GM18519 (cell line): ENCODE measurements at regions not wholly inside any gene's neighbourhood (a gene's known extent, or its start where the extent isn't known, plus 50 kb on each side); places are given as distances from the start of the nearest gene placed in this dataset.
"Not testable (repeated sequence)": the region's sequence is repeated elsewhere in the genome, so short reads cannot be mapped to it uniquely, and the experiment has no call there.

ENCODE experiments used
- ATAC-seq: cut with Tn5 transposase; IDR thresholded peaks from one replicate; pipeline ENCODE4 v1.9.1; 2021; ENCODE audit warnings: mild to moderate bottlenecking, moderate library complexity; ENCODE audit not compliant: unreplicated experiment, low FRiP score

DNA sequence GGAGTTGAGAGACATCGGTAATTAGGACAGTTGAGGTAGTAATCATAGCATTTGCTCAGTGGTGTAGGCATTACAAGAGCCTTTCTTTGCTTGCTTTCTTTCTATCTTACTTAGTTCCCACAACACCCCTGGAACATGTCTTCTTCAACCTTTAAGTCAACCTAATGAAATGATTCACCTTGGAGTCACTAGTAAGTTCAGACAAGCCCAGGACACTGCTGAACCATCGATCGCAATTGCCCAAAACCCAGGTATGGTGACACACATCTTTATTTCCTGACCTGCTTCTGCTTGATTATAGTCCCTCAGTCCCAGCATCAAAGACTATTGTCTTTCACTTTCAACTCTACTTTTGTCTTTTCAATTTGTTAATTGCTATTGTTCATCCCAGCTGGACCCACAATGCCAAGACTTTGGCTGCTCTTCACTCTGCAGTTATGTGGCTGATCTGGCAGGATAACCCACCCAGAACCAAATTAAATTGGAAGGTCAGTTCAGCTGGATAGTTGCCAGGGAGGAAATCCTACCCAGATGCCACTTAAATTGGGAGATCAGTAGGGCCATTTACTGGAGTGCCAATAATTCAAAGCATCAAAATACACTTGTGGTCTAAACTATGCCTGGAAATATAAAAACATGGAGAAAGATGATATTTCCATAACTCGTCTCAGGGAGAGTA lies 272.9 kb downstream of the RWDD3 start:
- no peak for ATAC-seq

DNA sequence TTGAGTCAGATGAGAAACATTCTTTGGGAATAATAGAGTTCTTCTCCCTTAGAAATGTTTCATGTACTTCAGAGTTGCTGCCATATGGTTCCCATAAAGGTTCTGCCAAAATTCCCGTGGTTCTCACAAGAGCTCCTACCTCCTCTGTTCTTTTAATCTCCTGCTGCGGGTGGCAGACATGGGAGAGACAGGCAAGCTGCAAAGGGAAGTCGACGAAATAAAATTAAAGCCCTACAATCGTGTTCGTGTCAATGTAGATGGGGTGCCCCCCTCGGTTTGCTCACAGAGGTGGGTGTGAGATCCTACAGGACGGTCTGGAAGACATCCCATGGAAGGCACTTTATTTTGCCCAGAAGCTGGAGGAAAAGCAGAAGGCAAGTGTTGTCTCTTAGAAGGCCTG lies 276.0 kb downstream of the RWDD3 start:
- ATAC-seq: no peak

DNA sequence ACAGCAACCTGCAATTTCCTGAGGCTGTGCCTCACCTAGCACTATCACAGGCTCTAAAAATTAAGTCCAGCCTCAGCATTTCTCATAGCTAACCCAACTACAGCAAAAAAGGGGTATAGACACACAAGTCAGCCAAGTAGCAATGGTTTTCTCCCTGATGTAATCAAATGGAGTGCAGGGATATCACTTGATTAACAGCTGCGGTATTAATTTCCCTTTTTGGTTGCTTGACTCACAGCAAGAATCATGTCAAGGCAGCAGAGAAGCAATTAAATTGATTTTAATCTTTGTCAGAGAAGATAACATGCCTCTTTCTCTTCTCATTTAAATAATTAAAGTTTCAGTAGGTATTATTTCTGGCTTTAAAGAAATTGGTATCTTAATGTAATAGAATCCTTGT lies 278.9 kb downstream of the RWDD3 start:
- no peak for ATAC-seq

DNA sequence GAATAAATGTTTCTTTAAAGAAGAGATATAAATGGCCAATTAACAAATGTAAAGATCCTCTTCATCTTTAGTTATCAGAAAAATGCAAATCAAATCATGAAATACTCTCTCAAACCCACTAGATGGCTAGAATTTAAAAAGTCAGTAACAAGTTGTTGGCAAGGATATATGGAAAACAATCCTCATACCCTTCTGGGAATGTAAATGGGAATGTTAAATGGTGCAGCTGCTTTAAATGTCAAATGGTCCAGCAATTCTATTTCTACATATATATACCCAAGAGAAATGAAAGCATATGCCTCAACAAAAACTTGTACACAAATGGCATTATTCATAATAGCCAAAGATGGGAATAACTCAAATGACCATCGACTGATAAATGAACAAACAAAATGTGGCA lies 283.5 kb downstream of the RWDD3 start:
- no peak for ATAC-seq

DNA sequence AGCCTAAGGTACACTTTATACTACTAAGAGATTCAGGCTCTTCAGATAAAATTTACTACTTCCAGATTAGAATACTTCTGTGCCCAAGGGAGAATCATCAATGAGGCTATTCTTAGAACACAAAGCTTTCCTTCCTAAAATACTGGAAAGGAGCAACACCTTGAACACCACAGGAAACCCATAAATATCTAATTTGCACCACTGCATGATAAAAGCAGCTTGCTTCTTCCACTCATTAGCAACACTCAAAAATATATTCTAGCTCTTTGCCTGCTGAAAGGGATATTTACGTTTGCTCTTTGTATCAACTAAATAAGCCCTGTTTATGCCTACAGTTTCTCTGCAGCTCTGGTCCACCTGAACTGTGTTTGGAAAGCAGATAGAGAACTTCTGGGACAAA lies 284.3 kb downstream of the RWDD3 start:
- no peak for ATAC-seq

DNA sequence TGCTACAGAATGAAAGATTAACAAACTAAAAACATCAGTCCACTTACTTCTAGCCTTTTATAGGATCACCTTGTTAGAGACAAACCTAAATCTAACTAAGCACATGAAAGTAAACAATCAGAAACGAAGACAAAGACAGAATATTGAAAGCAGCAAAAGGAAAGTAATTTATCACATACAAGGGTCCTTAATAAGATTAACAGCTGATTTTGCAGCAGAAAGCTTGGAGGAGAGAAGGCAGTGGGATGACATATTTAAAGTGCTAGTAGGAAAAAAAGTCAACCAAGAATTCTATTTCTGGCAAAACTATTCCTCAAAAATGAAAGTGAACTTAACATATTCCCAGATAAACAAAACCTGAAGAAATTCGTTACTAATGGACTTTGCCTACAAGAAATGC lies 286.4 kb downstream of the RWDD3 start:
- ATAC-seq: no peak

DNA sequence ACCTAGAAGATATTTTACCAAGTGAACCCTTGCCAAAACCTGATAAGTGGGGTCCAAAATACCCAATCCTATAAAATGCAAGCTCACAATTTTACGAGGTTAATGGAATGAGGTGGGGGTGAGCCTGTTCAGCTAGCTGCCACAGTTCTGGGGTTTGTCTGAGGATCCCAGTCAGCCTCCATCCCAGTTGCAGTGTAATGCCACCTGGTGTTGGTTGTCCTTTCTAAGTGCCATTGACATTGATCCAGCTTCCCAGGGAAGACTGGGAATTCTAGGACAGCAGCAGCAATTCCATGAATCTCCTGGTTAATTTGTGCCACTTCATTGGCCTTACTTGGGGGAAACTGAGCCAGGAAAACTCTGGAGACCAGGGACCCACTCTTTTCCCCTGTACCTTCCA lies 298.3 kb downstream of the RWDD3 start:
- ATAC-seq: no peak

DNA sequence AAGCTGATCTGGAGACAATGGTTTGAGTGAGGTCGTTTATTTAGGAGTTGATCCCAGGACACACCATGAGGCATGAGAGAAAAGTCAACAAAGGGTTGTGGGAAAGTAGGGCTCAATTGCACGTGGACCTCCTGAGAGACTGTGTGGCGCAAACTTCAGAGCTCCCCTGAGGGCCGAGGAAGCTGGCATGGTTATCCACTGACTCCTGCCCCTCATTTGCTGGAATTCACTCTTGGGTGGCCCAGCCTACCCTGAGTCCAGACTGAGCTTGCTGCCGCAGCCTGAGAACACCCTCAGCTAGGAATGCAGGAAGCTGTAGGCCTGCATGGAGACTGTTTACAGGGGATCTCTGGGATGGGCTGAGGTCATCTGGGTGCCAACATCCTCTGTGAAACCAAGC lies 301.0 kb downstream of the RWDD3 start:
- ATAC-seq: no peak

DNA sequence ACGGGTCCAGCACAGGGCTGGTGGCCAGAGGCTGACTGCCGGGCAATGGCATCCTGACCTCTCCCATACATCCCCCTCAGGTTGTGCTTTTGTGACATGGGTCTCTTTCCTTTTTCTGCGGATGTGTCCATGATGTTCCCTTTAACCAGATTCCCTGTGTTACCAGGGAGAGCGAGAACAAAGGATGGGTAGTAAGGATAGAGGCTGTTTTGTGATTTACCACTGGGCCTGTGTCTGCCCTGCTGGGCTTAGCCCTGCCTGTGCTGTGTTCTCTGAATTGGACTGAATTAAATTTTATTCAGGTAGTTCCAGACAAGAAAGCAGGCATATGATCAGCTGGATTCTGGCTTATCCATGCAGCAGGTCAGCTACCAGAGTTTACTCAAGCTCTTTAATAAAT lies 301.6 kb downstream of the RWDD3 start:
- ATAC-seq: no peak

DNA sequence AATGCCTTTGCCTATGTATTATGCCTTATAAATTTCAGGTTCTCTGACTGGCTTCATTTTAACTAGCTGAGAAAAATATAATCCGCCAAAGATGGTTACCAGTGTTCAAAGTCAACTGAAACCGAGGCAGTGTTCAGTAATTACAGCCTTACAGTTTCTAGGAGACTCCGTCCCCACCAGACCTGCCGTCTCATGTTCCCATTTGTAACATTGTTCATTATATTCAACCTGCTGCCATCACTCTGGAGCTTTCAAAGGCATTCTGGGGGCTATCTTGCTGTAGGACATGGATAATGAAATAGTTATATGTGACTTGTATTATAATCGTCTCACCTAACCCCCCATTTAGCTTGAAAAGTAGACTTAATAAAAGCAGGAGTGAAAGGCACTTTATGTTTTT lies 302.5 kb downstream of the RWDD3 start:
- ATAC-seq: no peak

DNA sequence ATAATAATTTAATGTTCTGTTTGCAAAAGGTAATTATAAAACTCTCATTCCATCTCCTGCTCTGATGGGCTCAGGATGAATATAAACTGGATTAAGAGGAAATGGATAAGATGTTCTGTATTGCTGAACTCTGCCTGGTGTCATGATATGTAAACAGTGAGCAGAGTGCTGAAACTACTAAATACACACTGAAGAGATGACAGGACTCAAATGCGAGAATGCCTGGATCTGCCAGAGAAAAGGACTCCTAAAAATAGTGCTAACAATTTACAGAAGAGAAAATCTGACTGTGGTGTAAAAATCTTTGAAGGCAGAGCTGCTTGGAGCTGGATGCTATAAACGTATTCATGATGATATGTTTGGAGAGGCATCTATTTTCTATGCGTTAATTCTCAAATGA lies 303.2 kb downstream of the RWDD3 start:
- no peak for ATAC-seq

DNA sequence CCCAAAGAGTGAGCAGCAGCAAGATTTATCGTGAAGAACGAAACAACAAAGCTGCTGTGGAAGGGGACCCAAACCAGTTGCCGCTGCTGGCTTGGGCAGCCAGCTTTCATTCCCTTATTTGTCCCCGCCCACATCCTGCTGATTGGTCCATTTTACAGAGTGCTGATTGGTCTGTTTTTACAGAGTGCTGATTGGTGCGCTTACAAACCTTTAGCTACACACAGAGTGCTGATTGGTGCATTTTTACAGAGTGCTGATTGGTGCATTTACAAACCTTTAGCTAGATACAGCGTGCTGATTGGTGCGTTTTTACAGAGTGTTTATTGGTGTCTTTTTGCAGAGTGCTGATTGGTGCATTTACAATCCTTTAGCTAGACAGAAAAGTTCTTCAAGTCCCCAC lies 304.2 kb downstream of the RWDD3 start:
- ATAC-seq: not testable (repeated sequence)

DNA sequence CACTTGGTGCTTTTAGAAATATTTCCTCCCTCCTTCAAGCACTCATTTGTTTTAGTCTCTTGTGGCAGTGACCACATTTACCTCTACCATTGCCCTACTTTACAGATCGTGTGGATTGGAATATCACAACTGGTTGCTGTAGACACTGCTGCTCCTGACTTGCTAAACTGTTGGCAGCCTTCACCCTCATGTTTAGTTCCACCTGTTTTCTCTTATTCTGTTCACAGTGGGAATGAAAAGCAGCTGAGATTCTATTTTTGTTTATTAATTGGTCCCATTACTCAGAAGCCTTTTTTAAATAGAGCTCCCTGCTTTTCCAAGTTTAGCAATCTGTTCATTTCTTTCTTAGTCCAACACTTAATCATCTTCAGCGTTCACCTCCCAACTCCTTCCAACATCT lies 308.9 kb downstream of the RWDD3 start:
- ATAC-seq: no peak

DNA sequence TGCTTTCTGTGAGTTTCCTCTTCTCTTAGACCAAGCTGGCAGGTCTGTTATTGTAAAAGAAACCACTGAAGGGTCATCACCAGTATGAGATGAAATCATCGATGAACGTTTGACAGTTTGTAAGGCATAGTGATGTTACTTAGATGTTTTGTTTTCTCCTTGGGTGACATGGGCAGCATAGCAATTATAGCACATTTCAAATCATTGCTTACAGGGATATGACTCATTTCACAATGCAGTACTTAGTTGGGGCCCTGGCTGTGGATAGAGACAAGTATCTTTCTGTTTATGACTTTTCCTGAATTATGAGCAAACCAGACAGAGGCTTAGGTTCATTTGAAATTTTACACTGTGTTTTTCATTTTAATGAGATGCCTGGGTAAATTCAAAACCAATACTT lies 313.0 kb downstream of the RWDD3 start:
- ATAC-seq: no peak

DNA sequence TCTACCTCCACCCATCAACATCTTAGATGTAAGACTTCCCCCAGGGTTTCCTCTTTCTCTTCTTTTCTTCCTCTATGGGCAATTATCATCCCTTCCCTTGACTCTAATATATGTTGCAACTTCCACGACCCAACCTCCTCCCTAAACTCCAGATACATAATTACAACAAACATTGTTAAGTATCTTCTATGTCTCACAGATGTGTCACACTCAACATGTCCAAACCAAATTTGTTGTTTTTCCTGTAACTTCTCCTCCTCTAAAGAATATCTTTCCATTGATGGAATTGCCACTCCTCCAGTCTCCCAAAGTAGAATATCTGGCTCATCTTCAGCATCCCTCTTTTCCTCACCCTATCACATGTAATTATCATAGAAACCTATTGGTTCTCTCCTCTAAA lies 314.2 kb downstream of the RWDD3 start:
- no peak for ATAC-seq

DNA sequence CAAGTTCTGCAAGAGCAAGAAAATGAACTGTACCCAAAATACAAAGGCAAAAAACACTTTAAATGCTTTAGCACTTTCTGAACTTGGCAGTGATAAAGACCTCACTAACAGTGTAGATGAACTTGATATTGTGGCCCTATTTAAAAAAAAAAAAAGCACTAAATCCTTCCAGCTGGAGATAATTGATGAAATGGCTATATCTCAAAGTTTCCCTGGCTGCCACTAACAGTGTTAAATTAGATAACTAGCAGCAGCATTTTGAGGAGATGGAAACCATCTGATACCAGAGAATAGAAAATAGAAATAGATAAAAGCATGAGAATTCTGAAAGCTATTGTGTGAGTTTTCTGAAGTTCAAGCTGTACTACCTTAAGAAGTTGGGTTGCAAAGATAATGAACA lies 317.2 kb downstream of the RWDD3 start:
- no peak for ATAC-seq

DNA sequence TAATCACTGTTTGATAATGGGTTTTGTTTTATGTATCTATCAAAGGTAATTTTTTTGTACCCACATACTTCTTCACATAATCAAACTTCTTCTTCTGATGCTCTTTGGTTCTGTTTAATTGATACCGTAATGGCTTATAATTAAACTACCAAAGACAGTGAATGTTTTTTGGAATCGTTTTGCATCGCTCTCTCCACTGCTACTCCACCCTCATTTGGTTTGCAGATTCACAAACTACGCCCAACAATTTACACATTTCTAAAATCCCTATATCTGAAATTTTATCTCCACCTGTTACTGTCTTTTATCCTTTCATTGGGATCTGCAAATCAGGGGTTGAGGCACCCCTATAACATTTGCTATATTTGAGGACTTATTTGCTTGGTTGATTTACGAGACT lies 319.6 kb downstream of the RWDD3 start:
- ATAC-seq: no peak

DNA sequence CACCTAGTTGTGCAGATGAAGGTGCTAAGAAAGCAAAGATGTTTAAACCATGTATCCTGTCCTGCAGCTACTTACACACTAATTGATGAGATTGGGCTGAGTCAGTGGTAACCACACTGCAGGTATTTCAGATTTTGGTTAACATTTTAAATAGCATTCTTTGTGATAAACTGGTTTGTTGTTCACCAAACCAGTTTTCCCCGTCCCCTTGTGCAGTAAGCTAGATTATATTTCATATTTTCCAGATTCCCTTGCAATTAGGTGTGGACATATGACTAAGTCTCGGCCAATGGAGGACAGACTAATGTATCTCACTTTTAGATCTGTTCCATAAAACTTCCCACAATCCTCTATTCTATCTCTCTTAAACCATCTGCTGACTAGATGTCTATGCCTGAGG lies 320.4 kb downstream of the RWDD3 start:
- no peak for ATAC-seq

DNA sequence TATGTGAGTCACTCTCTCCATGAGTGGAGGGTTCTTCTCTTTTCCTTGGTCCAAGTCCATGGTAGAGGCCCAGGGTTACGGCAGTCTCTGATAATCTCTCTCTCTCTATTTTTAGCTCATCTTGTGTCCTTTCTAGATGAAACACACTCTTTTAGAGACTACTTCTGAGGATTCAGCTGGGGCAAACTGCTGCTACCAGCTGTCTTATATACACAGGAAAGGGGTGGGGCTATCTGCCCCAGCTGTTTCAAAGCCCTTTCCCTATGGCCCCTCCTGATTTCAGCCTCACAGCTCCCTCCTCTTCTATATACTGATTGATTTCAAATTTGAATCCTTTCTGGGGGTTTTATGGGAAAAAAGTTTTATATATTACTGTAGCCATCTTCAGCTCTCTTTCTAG lies 324.8 kb downstream of the RWDD3 start:
- no peak for ATAC-seq

DNA sequence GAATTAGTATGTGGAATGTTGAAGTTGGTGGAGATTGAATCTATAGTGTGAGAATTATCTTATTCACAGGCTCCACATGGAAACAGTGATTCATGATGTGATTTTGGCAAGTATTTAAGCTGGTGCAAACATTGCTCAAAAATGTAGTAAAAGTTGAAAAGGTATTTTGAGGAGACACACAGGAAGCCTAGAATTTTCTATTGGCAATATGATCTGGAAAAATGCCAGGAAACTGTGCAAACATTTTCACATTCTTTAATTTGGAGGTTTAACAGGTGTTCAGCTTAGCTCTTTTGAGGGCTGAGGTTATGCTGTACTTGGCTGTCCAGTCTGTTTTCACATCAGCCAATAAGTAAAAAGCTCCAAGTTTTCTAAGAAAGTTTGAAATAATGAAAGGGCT lies 327.3 kb downstream of the RWDD3 start:
- ATAC-seq: no peak

DNA sequence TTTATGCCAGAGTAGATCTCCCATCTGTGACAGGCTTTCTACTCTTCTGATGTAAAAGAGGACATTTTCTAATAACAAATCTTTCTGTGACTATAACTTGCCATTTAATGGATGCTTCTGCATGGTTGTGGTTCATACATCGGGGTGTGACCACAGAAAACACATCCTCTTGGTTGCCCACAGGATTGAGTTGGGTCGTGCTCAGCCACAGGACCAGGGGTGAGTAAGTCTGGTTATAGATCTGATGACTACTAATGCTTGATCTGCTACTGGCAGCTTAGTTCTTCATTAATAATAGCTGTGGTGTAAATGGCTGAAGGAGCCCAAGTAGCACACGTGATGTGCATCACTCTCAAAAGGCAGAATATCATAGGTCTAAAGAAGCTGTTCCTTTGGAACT lies 328.2 kb downstream of the RWDD3 start:
- ATAC-seq: no peak

DNA sequence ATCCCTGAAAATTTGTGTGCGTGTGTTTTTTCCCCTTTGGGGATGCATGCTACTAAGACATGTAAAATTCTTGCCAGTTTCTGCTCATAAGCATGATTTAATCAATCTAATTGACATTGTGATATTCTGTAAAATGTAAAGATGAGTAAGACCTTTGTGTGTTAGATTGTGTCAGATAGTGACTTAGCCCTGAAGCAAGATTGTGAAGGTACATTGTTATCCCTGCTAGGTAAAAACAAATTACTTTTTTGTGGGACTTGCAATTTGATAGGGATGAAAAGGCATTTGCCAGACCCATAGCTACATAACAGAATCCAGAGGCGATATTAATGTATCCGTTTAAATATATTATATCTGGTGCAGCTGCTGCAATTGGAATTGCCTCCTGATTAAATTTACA lies 338.0 kb downstream of the RWDD3 start:
- no peak for ATAC-seq

DNA sequence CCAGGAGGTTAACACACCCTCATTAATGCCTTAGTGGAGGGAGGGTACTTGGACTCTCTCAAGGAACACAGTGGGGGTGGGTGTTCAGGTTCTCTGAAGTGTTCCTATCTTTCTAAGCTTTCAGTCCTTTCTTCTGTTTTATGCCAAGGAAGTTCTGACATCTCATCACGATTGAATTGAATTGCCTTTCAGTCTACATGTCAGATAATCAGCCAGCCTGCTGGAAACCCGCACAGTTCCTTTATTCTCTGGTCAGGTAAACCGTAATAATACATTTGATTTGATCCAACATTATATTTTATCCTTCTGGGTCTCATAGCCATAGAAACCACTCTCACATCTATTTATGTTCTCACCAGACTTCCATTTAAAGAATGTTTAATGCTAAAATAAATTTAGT lies 339.0 kb downstream of the RWDD3 start:
- no peak for ATAC-seq
